ENCODE measurements at regions not wholly inside any gene's neighbourhood (a gene's known extent, or its start where the extent isn't known, plus 50 kb on each side); places are given as distances from the start of the nearest gene placed in this dataset.

DNA sequence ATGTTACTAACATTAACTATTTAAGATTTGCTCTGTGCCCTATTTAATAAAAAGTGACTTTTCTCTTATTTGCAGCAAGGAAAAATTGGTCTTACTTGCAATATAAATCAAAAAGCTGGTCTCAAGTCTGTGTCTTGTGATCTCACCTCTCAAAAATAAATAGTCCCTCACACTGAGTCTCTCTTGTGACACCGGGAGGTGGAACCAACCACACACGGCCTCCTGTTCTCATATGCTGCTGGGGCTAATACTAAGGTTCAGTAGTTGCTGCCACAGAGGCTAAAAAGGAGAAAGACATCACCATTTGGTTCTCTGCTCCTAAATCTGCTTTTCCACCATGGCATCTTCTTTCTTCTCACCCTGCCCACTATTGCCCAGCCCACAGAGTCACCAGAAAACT, 175.8 kb upstream of the FTMT start:
- Histone ChIP-seq H3K36me3 (no peaks in the 10 kb centered on the region), H3K9me3 (no peaks in the 10 kb centered on the region), H3K27me3 (no peaks in the 10 kb centered on the region), H3K27ac (no peak overlapping the region), H3K4me3 (no peak overlapping the region), H3K4me1 (no peaks in the 10 kb centered on the region)
- DNase-seq: no peak
- intact Hi-C loops (cut with DNase I; ENCODE audit: low total_unique reads) (no loop called here), in situ Hi-C loops (cut with MboI; ENCODE audit: low pct_ligation_motif_present in 1 of 4, low pct_unique_long_range_greater_than_20kb in 1 of 4, low sequenced_read_pairs in 3 of 4) (no loop called here)
- TF ChIP-seq POLR2A (IDR thresholded peaks at IDR 0.05) (no peak), POLR2AphosphoS5 (IDR thresholded peaks at IDR 0.05) (no peak), EP300 (IDR thresholded peaks at IDR 0.05; ENCODE audit: low read depth) (no peak)
- TF ChIP-seq, protein P1, sequence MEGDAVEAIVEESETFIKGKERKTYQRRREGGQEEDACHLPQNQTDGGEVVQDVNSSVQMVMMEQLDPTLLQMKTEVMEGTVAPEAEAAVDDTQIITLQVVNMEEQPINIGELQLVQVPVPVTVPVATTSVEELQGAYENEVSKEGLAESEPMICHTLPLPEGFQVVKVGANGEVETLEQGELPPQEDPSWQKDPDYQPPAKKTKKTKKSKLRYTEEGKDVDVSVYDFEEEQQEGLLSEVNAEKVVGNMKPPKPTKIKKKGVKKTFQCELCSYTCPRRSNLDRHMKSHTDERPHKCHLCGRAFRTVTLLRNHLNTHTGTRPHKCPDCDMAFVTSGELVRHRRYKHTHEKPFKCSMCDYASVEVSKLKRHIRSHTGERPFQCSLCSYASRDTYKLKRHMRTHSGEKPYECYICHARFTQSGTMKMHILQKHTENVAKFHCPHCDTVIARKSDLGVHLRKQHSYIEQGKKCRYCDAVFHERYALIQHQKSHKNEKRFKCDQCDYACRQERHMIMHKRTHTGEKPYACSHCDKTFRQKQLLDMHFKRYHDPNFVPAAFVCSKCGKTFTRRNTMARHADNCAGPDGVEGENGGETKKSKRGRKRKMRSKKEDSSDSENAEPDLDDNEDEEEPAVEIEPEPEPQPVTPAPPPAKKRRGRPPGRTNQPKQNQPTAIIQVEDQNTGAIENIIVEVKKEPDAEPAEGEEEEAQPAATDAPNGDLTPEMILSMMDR (IDR thresholded peaks at IDR 0.05): no peak
- 61% methylated on average over 2 of the region's 2 CpGs; no CpG with 5 or more reads in 1 of the 2 donors for WGBS, 2 donors (ENCODE audit: low coverage in 1 of 2)

DNA sequence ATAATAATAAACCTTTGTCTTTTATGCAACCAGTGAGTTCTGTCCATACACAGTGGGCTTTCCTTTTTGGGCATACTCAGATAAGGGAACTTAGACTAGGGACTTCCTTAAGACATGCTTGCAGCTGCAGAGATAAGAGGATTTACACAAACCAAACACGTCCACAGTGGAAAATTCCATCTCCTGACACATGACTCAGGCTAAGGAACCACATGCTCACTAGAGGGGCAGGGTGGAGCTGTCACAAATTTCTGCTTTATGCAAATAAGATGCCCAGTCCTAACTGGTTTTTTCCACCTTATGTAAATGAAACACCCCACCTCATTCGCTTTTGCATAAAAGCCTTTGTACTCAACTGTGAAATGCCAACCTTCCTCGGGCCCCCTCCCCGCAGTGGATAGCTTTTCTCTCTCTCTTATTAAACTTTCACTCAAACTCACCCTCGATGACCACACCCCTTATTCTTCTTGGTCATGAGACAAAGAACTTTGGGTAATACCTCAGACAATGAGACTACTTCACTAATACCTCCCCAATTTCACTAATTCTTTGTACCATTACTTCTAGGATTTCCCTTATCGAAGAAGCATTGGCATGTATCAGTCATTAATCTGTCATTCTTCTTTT, 170.3 kb upstream of the FTMT start:
- Histone ChIP-seq H3K27ac (no peak overlapping the region), H3K4me3 (no peak overlapping the region), H3K27me3 (no peaks in the 10 kb centered on the region), H3K4me1 (no peaks in the 10 kb centered on the region), H3K9me3 (no peaks in the 10 kb centered on the region), H3K36me3 (no peaks in the 10 kb centered on the region)
- WGBS, 2 donors (ENCODE audit: low coverage in 1 of 2): 83% methylated on average over 3 to 6 of the region's 6 CpGs
- intact Hi-C loops (cut with DNase I; ENCODE audit: low total_unique reads): no loop called here
- TF ChIP-seq POLR2AphosphoS5 (IDR thresholded peaks at IDR 0.05) (no peak), POLR2A (IDR thresholded peaks at IDR 0.05) (no peak), EP300 (IDR thresholded peaks at IDR 0.05; ENCODE audit: low read depth) (no peak)
- TF ChIP-seq, protein P1 (IDR thresholded peaks at IDR 0.05): no peak
- in situ Hi-C loops (cut with MboI; ENCODE audit: low pct_ligation_motif_present in 1 of 4, low pct_unique_long_range_greater_than_20kb in 1 of 4, low sequenced_read_pairs in 3 of 4): no loop called here
- DNase-seq: no peak

DNA sequence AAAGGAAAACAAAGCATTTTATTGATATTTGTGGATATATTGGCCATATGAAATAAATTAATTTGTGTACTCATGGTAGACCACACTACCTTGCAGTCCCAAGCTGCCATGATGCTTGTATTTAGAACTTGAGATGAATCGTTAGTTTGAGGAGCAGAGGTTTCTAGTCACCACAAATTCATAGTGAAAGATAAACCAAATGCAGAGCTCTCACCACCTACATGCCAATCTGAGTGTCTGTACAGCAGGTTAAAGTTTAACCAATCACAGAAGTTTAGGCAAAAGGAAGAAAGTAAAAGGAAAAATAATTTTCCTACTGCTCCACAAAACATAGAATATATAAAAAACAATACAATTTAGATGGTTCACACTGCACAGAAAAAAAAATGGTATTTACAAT, 163.6 kb upstream of the FTMT start:
- Histone ChIP-seq H3K27me3 (no peaks in the 10 kb centered on the region), H3K27ac (no peak overlapping the region), H3K9me3 (no peaks in the 10 kb centered on the region), H3K4me1 (no peaks in the 10 kb centered on the region), H3K36me3 (no peaks in the 10 kb centered on the region), H3K4me3 (no peak overlapping the region)
- DNase-seq: no peak
- 33 to 42% methylated on average over 1 of the region's 1 CpG for WGBS, 2 donors (ENCODE audit: low coverage in 1 of 2)
- in situ Hi-C loops (cut with MboI; ENCODE audit: low pct_ligation_motif_present in 1 of 4, low pct_unique_long_range_greater_than_20kb in 1 of 4, low sequenced_read_pairs in 3 of 4) (no loop called here), intact Hi-C loops (cut with DNase I; ENCODE audit: low total_unique reads) (no loop called here)
- TF ChIP-seq POLR2A (IDR thresholded peaks at IDR 0.05): no peak
- TF ChIP-seq POLR2AphosphoS5 (IDR thresholded peaks at IDR 0.05): no peak
- TF ChIP-seq EP300 (IDR thresholded peaks at IDR 0.05; ENCODE audit: low read depth): no peak
- TF ChIP-seq, protein P1 (IDR thresholded peaks at IDR 0.05): no peak

DNA sequence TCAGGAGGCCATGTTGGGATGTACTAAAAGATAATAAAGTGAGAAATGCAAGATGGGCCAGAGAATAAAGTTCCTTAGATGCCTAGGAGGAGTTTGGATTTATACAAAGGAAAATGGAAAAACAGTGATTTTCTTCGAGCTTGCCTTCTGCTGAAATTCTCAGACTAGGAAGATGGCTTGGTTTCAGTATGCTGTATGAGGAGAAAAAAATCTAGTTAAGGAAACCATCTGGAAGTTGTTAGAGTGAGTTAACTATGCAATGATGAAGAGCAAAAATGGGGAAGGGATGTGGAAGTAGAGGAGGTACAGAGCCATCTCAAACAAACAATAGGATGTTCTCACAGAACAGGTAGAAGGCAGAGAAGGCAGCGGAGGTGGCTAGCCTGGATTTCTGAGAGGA, 162.9 kb upstream of the FTMT start:
- TF ChIP-seq, protein P1 (IDR thresholded peaks at IDR 0.05): no peak
- no peak for TF ChIP-seq EP300 (IDR thresholded peaks at IDR 0.05; ENCODE audit: low read depth)
- no peak for TF ChIP-seq POLR2A (IDR thresholded peaks at IDR 0.05)
- no peak for TF ChIP-seq POLR2AphosphoS5 (IDR thresholded peaks at IDR 0.05)
- Histone ChIP-seq H3K36me3 (no peaks in the 10 kb centered on the region), H3K27me3 (no peaks in the 10 kb centered on the region), H3K4me1 (no peaks in the 10 kb centered on the region), H3K4me3 (no peak overlapping the region), H3K9me3 (no peaks in the 10 kb centered on the region), H3K27ac (no peak overlapping the region)
- in situ Hi-C loops (cut with MboI; ENCODE audit: low pct_ligation_motif_present in 1 of 4, low pct_unique_long_range_greater_than_20kb in 1 of 4, low sequenced_read_pairs in 3 of 4): no loop called here
- WGBS, 2 donors (ENCODE audit: low coverage in 1 of 2): 68 to 74% methylated on average over 2 of the region's 2 CpGs
- intact Hi-C loops (cut with DNase I; ENCODE audit: low total_unique reads): no loop called here
- no peak for DNase-seq

Data from transverse colon (tissue), 4 donors.